ENCODE measurements at regions not wholly inside any gene's neighbourhood (a gene's known extent, or its start where the extent isn't known, plus 50 kb on each side); places are given as distances from the start of the nearest gene placed in this dataset.

DNA sequence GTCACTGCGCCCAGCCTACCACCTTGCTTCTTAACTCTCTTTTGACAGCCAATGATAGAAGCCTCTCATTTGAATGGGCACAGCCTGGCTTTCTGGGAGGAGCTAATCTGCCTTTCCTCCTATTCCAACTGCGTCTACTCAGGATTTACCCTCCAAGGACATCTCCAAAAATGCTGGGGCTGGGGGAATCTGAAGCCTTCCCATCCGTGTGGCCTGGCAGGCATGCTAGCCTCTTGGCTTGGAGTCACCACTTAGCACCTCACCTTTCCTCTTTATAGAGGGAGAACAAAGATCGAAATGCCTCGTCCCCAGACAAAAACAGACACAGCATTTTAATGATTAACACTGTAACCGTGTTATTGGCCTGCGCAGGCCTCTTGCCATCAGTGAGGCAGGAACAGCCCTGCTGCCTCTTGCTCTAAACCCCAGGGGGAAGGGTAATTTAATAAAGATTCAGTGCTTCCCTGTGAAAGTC is 108.2 kb upstream of the KLF4 start:
- TF ChIP-seq POLR2A (IDR thresholded peaks at IDR 0.05) (no peak), CTCF (IDR thresholded peaks at IDR 0.05) (no peak), POLR2AphosphoS5 (IDR thresholded peaks at IDR 0.05) (no peak), EP300 (IDR thresholded peaks at IDR 0.05) (no peak)
